ENCODE measurements at regions not wholly inside any gene's neighbourhood (a gene's known extent, or its start where the extent isn't known, plus 50 kb on each side); places are given as distances from the start of the nearest gene placed in this dataset.

DNA sequence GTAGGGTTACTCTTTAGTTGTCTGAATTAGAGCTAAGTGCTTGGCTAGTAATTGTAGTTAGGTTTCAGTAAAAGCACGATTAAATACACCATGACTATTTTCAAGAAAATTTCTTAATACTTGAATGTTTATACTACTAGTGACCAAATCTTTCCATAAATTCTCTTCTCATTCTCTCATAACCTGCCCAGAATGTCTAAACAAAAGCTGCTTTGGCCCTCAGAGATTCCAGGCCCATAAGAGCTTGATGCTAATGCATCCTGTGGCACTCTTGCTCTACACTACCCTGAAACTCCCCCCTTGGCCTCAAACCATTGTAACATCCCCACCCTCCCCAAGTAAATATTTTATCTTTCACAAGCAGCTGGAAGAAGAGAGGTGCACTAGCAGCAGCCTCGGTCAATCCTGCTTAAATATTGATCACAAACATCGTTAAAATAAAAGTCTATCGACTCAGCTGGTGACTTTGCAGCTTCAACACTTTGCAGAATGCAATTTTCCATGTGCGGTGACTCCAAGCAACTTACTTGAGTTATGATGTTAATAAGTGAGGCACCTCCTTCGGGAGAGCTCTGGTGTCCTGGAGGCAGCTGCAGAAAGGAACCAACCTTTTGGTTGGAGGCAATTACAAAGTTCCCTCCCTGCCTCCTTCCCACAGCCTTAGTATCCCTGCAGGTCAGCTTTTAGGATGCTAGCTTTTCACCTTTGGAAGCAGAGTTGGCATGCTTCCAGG lies 315.6 kb upstream of the PLXNA2 start:
- TF ChIP-seq FOXP2 (optimal IDR thresholded peaks at IDR 0.05; ENCODE audit: borderline replicate concordance, extremely low read depth, extremely low read length, insufficient read depth) (no peak), TAF1 (IDR thresholded peaks at IDR 0.05; ENCODE audit: borderline replicate concordance, insufficient read depth, low read length) (no peak), POLR2AphosphoS5 (IDR thresholded peaks at IDR 0.05; ENCODE audit: low read depth, low read length) (no peak)

DNA sequence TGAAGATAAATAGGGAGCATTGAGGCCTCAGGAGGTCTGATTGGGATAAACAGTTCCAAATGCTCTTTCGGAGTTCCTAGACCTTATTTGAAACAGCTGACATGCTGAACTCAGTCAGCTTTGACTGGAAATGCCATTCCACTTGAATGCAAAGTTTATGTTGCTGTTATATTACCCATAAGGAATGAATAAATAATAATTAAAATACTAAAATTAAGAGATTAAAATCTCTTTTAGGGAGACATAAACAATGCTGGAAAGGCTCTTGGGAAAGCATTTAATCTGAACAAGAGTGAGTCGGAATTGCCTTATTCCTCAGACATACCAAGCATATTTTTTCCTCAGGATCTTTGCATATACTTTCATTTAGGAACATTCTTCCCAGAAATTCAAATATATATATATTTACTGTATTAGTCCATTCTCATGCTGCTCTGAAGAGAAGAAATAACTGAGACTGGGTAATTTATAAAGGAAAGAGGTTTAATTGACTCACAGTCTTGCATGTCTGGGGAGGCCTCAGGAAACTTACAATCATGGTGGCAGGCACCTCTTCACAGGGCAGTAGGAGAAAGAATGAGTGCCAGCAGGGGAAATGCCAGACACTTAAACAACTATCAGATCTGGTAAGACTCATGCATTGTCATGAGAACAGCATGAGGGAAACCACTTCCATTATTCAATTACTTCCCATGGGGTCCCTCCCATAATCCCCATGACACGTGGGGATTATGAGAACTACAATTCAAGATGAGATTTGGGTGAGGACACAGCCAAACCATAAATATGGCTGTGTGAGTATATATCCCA lies 318.2 kb upstream of the PLXNA2 start:
- TF ChIP-seq, protein P1, sequence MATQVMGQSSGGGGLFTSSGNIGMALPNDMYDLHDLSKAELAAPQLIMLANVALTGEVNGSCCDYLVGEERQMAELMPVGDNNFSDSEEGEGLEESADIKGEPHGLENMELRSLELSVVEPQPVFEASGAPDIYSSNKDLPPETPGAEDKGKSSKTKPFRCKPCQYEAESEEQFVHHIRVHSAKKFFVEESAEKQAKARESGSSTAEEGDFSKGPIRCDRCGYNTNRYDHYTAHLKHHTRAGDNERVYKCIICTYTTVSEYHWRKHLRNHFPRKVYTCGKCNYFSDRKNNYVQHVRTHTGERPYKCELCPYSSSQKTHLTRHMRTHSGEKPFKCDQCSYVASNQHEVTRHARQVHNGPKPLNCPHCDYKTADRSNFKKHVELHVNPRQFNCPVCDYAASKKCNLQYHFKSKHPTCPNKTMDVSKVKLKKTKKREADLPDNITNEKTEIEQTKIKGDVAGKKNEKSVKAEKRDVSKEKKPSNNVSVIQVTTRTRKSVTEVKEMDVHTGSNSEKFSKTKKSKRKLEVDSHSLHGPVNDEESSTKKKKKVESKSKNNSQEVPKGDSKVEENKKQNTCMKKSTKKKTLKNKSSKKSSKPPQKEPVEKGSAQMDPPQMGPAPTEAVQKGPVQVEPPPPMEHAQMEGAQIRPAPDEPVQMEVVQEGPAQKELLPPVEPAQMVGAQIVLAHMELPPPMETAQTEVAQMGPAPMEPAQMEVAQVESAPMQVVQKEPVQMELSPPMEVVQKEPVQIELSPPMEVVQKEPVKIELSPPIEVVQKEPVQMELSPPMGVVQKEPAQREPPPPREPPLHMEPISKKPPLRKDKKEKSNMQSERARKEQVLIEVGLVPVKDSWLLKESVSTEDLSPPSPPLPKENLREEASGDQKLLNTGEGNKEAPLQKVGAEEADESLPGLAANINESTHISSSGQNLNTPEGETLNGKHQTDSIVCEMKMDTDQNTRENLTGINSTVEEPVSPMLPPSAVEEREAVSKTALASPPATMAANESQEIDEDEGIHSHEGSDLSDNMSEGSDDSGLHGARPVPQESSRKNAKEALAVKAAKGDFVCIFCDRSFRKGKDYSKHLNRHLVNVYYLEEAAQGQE (IDR thresholded peaks at IDR 0.05; ENCODE audit: insufficient read depth in 1 of 2, low read depth in 2 of 2, low read length in 2 of 2): no peak
- TF ChIP-seq SIN3A (IDR thresholded peaks at IDR 0.05; ENCODE audit: borderline replicate concordance, insufficient read depth, low read length) (no peak), FOXP2 (optimal IDR thresholded peaks at IDR 0.05; ENCODE audit: borderline replicate concordance, extremely low read depth, extremely low read length, insufficient read depth) (no peak), TAF1 (IDR thresholded peaks at IDR 0.05; ENCODE audit: borderline replicate concordance, insufficient read depth, low read length) (no peak), POLR2AphosphoS5 (IDR thresholded peaks at IDR 0.05; ENCODE audit: low read depth, low read length) (no peak)

DNA sequence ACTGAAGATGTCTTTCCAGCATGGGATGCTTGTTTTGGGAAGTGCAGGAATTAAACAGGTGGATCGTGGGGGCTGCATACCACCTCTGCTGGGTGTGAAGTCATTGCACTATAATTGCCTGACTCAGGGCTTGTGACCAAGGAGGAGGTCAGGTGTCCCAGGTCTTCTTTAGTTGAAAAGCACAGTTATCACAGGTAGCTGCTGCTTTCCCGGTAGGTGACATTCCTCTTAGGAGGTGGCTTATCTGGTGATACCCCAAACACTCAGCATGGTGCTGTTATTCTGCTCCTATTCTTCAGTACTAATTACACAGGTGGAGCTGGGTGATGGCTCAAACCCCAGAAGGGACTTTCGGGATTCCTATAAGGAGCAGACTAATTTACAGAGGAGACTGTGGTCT lies 320.3 kb upstream of the PLXNA2 start:
- no peak for TF ChIP-seq TAF1 (IDR thresholded peaks at IDR 0.05; ENCODE audit: borderline replicate concordance, insufficient read depth, low read length)
- TF ChIP-seq POLR2AphosphoS5 (IDR thresholded peaks at IDR 0.05; ENCODE audit: low read depth, low read length): no peak
- TF ChIP-seq FOXP2 (optimal IDR thresholded peaks at IDR 0.05; ENCODE audit: borderline replicate concordance, extremely low read depth, extremely low read length, insufficient read depth): no peak
- TF ChIP-seq, protein P1 (IDR thresholded peaks at IDR 0.05; ENCODE audit: insufficient read depth in 1 of 2, low read depth in 2 of 2, low read length in 2 of 2): no peak
- TF ChIP-seq SIN3A (IDR thresholded peaks at IDR 0.05; ENCODE audit: borderline replicate concordance, insufficient read depth, low read length): no peak

DNA sequence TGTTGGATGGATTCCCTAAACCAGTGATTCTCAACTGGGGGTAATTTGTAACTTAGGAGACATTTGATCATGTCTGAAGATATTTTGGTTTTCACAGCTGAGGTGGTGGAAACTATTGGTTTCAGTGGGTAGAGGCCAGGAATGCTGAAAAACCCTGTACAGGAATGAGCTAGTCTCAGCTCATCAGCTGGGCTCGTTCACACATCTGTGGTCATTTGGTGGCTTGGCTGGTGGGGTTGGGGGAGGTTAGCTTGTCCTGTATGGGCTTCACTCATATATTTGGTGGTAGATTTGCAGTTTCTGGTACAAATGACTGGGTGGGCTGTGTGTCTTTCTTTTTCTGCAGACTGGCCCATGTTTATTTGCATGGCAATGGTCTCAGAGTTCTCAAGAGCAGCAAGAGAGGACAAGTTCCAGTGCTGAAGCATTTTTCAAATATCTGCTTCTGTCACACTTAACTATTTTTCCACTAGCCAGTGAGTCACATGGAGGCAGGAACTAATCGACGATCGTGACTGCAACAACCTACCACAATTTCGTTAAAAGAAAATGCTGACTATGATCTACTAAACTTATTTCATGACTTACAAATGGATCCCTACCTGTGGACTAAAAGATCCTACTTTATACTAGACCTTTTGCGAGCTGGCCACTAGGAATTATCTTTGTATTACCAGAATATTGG lies 321.7 kb upstream of the PLXNA2 start:
- TF ChIP-seq, protein P1 (IDR thresholded peaks at IDR 0.05; ENCODE audit: insufficient read depth in 1 of 2, low read depth in 2 of 2, low read length in 2 of 2): no peak
- TF ChIP-seq SIN3A (IDR thresholded peaks at IDR 0.05; ENCODE audit: borderline replicate concordance, insufficient read depth, low read length): no peak
- TF ChIP-seq TAF1 (IDR thresholded peaks at IDR 0.05; ENCODE audit: borderline replicate concordance, insufficient read depth, low read length): no peak
- no peak for TF ChIP-seq FOXP2 (optimal IDR thresholded peaks at IDR 0.05; ENCODE audit: borderline replicate concordance, extremely low read depth, extremely low read length, insufficient read depth)
- no peak for TF ChIP-seq POLR2AphosphoS5 (IDR thresholded peaks at IDR 0.05; ENCODE audit: low read depth, low read length)

DNA sequence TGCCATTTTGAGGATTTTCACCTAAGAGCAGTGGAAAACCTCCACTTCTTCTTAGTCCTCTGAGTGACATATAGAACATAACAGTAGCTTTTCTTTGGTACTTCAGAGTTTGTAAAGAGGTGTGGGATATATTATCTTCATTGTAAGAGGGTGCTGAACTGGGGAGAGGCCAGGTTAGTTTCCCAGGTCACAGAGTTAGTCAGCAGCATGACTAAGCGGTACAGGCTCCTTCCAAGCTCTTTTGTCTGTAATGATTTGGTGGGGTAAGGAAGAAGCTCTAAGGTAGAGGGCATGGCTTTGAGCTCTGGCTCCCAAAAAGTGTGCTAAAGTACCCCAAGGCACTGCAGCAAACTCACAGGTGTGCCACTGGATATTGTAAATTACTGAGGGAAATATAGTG lies 325.0 kb upstream of the PLXNA2 start:
- no peak for TF ChIP-seq TAF1 (IDR thresholded peaks at IDR 0.05; ENCODE audit: borderline replicate concordance, insufficient read depth, low read length)
- no peak for TF ChIP-seq SIN3A (IDR thresholded peaks at IDR 0.05; ENCODE audit: borderline replicate concordance, insufficient read depth, low read length)
- TF ChIP-seq, protein P1 (IDR thresholded peaks at IDR 0.05; ENCODE audit: insufficient read depth in 1 of 2, low read depth in 2 of 2, low read length in 2 of 2): no peak
- TF ChIP-seq FOXP2 (optimal IDR thresholded peaks at IDR 0.05; ENCODE audit: borderline replicate concordance, extremely low read depth, extremely low read length, insufficient read depth): no peak
- no peak for TF ChIP-seq POLR2AphosphoS5 (IDR thresholded peaks at IDR 0.05; ENCODE audit: low read depth, low read length)

Data from PFSK-1 (cell line).